ENCODE measurements at regions not wholly inside any gene's neighbourhood (a gene's known extent, or its start where the extent isn't known, plus 50 kb on each side); places are given as distances from the start of the nearest gene placed in this dataset.

- no peak for DNase-seq (ENCODE audit: low read depth)
Observed at GRCh38 chr5:143499480-143500114, 96.1 kb upstream of the NR3C1 start.

- DNase-seq (ENCODE audit: low read depth): no peak
Observed at GRCh38 chr5:143498821-143499220, 95.3 kb upstream of the NR3C1 start.

DNA sequence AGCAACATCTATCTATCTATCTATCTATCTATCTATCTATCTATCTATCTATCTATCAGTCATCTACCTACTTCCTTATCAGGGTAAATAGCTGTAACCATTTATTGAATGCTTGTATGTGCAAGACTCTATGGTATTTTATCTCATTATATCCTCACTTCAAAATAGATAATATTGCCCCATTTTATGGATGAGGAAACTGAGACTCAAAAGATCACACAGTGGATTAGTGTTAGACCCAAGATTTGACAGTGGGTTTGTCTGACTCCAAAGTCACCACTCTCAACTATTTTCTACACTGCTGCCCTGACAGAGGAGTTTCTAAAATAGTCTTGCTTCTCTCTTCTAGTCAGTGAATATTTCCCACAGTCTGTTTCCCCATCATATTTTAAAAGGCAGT lies 94.3 kb upstream of the NR3C1 start:
- DNase-seq (ENCODE audit: low read depth): no peak

DNA sequence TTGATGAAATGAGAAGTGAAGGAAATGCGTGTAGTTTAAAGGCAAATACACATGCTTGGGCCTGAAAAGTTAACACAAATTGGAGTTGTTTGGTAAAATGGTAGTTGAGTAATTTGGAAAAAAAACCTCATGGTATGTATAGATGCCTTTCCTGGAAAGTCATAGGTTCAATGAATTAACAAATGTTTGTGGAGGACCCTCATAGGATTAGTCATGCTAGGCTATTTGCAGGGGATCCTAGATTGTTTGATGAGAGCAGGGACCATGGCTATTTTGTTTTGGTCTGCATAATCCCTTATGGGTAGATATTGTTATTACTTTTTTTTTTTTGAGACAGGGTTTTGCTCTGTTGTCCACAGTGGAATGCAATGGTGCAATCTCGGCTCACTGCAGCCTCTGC lies 93.5 kb upstream of the NR3C1 start:
- DNase-seq (ENCODE audit: low read depth): no peak

DNA sequence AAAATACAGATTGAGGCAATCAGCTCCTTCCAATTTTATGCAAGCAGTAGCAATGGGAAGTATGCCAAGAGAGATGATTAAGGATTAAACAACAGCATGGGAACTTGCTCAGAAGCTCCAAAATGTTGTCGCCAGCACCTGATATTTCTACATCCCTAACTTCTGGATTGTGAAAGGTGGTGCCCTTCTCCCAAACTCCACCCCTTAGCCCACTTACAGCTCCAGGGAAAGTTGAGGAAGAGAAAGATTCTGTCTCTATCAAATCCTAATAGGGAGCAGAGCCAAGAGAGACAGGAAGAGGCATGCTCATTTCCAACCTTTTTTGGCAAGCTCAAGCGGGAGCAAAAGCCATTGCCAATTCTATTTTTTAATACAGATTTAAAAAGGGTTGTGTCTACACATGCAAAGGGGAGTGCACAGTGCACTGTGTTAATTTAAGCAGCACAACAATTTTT lies 92.4 kb upstream of the NR3C1 start:
- peak; percentile 36 for DNase-seq (ENCODE audit: low read depth)

DNA sequence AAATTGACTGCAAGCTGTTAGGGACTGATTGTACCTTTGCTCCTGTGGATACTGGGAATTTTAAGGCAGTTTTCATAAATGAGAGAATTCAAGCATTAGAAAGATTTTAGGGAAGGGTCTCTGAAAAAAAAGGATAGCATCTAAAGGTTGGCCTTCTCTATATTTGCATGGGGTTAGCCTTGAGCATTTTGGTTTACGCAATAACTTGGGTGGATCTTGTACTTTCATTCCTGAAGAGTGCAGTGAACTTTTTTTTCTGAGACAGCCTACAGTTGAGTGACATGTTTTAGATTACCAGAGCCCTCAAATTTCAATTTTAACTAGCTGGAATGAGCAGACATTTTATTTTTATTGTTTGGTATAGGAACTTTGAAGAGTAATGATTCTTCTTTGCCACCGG lies 91.6 kb upstream of the NR3C1 start:
- DNase-seq (ENCODE audit: low read depth): no peak

DNA sequence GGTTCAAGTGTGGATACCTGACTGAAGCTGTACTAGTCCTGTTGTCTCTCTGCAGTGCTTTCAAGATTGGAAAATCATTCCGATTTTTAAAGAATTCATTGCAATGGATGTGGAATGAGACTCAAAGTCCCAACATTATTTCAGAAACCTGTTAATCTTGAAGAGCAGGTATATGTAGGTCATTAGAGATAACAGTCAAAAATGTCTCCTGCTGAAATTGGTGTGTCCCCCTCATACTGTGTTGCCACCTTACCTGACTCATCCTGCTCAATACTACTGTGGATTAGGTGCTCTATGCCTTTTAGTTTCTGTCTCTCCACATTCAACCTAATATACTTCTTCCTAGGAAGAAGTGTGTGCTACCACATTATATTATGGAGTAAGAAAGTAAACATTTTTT lies 91.1 kb upstream of the NR3C1 start:
- DNase-seq (ENCODE audit: low read depth): no peak

- DNase-seq (ENCODE audit: low read depth): peak; percentile 67
Observed at GRCh38 chr5:143494162-143494561, 90.7 kb upstream of the NR3C1 start.

- DNase-seq (ENCODE audit: low read depth): no peak
Observed at GRCh38 chr5:143492783-143493182, 89.3 kb upstream of the NR3C1 start.

- no peak for DNase-seq (ENCODE audit: low read depth)
Observed at GRCh38 chr5:143491646-143492045, 88.2 kb upstream of the NR3C1 start.

DNA sequence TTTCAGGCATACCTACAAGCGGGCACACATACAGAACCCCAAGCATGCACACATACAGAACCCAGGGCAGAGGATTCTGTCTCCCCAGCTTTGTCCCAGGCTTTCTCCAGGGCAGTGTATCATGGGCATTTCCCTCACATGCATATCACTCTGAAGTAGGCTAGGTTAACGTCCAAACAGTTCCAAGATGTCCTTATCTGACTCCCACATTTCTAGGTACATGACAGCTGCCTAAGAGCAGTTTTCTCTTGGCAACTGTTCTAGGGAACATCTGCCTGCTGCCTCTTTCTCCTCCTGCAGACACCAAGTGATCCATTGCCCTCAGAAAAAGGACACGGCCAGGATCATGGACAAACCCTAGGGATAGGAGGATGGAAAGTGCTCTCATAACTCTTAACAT lies 84.9 kb upstream of the NR3C1 start:
- no peak for DNase-seq (ENCODE audit: low read depth)

DNA sequence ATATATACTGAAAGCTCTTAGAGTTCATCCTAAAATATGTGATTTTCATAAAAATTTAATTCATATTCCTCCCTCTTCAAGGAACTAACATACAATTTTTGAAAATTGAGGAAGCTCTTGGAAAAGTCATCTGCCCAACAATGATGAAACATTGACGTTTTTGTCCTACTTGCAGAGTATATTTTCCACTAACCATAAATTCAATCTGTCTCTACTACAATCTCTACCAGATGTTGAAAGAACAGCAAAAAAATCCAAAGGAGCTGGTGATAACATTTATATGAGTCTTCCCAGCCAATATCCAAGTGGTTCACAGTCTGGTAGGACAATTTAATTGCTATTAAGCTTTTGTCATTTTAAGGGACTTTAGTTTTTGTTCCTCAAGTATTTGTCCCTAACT lies 81.1 kb upstream of the NR3C1 start:
- DNase-seq (ENCODE audit: low read depth): no peak

DNA sequence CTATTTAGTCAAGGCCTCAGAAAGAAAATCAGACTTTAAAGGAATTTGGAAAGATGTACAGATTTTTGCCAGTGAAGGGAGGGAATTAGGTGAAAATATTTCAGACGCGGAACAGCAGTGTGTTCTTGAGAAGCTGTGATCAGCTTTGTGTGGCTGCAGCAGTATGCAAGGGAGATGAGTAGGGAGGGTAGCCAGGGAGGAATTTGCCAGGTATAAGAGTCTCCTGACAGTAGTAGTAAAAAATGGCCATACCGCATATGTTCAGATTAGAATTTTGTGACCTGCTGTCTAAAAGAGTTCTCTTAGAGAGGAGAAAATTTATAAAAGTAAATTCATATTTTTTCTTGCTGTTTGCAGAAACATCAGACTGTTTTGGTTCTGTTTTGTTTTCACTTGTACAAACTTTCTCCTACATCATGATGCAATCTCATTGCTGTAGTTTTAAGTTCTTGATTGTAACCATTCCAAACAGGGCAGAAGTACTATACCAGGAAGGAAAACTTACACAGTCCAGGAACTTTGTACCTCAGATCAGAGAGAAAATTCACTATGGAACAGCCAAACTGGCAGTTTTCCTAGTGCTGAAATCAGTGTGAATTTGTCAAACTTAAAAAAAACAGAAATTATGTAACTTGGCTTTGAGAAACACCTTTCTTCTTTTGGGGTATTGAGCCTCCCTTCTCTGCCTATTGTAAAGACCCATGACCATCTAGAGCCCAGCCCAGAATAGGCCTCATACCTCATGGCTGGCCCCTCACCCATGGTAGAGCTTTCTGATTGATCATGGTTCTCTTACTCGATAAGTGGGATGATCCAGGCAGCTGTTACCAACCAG lies 78.4 kb upstream of the NR3C1 start:
- no peak for DNase-seq (ENCODE audit: low read depth)

DNA sequence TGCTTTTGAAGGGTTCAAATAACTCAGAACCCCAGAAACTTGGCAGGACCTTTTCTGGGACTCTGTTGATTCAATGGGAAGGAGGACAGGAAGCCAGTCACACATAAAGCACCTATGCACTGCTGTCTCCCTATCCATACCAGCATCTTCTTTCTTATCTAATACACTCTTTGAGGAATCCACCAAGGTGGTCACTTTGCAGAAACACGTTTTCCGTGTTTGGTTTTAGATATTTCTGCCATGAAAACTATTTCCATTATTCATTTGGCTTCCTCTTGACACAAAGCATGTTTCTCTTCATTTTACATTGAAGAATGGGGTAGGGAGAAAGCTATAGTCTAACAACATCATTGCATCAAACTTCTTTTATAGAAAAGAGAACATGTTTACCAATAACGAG lies 76.5 kb upstream of the NR3C1 start:
- no peak for DNase-seq (ENCODE audit: low read depth)

DNA sequence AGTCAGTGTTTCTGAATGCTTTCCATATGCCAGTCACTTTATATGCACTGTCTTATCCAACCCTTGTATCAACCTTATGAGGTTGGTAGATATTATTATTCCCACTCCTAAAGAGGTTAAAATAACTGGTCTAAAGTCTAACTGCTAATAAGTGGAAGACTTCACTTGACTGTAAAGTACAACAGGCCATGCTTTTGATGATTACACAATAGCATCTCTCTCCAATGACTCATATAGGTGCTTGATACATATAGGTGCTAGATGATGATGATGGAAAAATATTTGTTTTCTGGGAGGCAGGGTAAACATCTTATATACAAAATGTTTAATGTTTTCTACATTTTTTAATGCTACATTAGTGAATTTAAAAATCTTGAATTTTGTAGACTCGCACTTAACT lies 75.9 kb upstream of the NR3C1 start:
- no peak for DNase-seq (ENCODE audit: low read depth)

GRCh38 chr5:143476601-143477211 lies 73.2 kb upstream of the NR3C1 start:
- no peak for DNase-seq (ENCODE audit: low read depth)

DNA sequence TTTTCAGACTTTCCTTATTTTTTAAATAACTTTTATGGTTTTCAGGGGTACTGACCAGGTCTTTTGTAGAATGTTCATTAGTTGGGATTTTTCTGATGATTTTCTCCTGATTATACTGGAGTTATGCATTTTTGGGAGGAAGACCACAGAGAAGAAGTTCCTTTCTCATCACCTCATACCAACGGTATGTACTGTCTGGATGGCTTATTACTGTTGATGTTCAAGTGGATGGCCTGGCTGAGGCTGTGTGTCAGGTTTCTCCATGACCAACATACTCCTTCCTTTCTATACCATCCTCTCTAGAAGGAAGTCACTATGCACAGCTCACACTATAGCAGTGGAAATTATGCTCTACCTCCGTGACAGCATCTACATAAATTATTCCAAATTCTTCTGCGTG lies 71.1 kb upstream of the NR3C1 start:
- DNase-seq (ENCODE audit: low read depth): no peak

DNA sequence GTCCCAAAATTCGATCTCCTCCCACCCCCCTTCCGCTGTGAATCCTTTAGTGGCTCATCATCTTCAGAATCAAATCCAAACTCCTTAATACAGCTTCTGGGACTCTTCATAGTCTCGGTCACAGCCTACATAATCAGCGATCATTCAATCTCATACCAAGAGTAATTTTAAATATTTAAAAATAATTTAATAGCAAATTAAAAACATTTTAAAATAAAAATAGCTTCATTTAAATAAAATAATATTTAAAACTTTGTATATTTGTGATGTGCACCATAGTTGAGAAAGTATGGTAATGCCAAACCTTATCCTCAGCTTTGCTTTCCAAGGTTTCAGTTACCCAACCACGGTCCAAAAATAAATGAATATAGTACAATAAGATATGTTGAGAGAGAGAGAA lies 70.0 kb upstream of the NR3C1 start:
- DNase-seq (ENCODE audit: low read depth): no peak

DNA sequence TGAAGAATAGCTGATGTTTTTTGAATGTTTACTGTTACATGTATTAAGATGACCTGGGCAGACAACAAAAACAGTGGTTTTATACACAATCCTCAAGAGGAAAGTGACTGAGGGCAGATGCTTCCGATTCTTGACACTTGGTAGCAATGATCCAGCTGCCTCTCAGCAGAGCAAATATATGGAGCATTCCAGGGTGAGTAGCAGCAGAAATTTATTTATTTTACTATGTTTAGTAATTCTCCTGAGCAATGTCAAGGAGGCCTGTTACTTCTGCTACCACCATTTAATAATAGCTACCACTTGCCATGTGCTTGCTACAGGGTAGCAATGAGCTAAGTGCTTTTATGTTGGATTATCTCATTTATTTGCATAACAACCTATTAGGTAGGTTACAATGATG lies 69.1 kb upstream of the NR3C1 start:
- DNase-seq (ENCODE audit: low read depth): no peak

GRCh38 chr5:143471666-143472464 lies 68.4 kb upstream of the NR3C1 start:
- no peak for DNase-seq (ENCODE audit: low read depth)

- peak; percentile 60 for DNase-seq (ENCODE audit: low read depth)
Observed at GRCh38 chr5:143471041-143471509, 67.6 kb upstream of the NR3C1 start.

- no peak for DNase-seq (ENCODE audit: low read depth)
Observed at GRCh38 chr5:143470120-143470519, 66.6 kb upstream of the NR3C1 start.
